ENCODE measurements at regions not wholly inside any gene's neighbourhood (a gene's known extent, or its start where the extent isn't known, plus 50 kb on each side); places are given as distances from the start of the nearest gene placed in this dataset.

DNA sequence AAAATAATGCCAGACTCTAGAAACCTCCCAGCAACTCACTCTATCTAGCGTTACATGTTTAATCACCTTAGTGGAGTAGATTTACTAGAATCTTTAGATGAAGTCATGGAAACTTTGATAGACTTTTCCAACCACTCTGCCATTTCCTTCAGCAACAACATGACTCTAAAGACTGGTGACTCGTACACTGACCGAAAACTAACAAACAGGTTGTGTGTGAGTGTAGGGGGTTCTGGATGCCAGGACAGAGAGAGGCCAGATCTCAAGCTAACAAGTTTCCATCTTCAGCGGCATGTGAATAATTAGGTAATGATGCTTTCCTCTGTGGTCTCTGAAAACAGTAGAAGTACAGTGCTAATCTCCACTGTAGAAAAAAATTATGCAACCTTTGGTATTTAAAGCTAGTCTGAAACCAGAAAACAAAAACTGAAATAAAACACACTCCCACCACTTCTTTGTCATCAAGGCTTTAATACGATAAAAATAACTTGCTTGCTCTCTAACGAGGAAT is 286.4 kb downstream of the PRDM5 start:
- TF ChIP-seq, protein P1, sequence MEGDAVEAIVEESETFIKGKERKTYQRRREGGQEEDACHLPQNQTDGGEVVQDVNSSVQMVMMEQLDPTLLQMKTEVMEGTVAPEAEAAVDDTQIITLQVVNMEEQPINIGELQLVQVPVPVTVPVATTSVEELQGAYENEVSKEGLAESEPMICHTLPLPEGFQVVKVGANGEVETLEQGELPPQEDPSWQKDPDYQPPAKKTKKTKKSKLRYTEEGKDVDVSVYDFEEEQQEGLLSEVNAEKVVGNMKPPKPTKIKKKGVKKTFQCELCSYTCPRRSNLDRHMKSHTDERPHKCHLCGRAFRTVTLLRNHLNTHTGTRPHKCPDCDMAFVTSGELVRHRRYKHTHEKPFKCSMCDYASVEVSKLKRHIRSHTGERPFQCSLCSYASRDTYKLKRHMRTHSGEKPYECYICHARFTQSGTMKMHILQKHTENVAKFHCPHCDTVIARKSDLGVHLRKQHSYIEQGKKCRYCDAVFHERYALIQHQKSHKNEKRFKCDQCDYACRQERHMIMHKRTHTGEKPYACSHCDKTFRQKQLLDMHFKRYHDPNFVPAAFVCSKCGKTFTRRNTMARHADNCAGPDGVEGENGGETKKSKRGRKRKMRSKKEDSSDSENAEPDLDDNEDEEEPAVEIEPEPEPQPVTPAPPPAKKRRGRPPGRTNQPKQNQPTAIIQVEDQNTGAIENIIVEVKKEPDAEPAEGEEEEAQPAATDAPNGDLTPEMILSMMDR (conservative IDR thresholded peaks at IDR 0.05), result no peak
- no peak for TF ChIP-seq EZH2 (IDR thresholded peaks at IDR 0.05; ENCODE audit: low read depth)
- Histone ChIP-seq H3K9me2 (ENCODE audit: insufficient read depth) (no peaks in the 10 kb centered on the region), H3K27me3 (ENCODE audit: insufficient read depth, low read depth) (no peaks in the 10 kb centered on the region), H3K36me3 (ENCODE audit: low read depth) (no peaks in the 10 kb centered on the region), H3K79me2 (ENCODE audit: low read depth) (no peaks in the 10 kb centered on the region), H3K4me2 (no peak overlapping the region), H4K20me1 (ENCODE audit: insufficient read depth) (no peaks in the 10 kb centered on the region), H3K4me3 (no peak overlapping the region), H3K9me3 (ENCODE audit: insufficient read depth, low read depth) (no peaks in the 10 kb centered on the region), H2AFZ (no peak overlapping the region), H3K27ac (no peak overlapping the region), H3K4me1 (replicated peaks; ENCODE audit: insufficient read depth) (no peaks in the 10 kb centered on the region), H3F3A (ENCODE audit: insufficient read depth, low read depth) (no peaks in the 10 kb centered on the region)
- ChIA-PET POLR2A (ENCODE audit: unreplicated experiment) (no interaction called here), CTCF (no interaction called here)
- no peak for DNase-seq
- no TSS peak for BruUV-seq (replicated peaks)
- intact Hi-C loops (cut with micrococcal nuclease; ENCODE audit: unreplicated experiment), result no loop called here

DNA sequence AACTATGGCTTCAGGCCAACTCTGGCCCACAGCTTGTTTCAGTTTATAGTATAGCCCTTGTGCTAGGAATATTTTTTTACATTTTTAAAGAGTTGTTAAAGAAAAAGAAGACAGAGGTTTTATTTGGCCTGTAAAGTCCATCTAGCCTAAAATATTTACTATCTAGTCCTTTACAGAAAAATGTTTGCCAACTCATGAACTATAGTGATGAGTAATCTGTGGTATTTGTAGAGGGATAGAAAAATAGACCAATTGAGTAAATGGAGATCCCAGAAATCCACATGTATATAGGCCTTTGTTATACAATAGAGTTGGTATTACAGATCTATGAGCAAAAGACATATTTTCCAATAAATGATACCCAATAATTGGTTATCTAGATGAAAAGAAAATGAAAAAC is 288.7 kb downstream of the PRDM5 start:
- H3K36me3 ChIP-seq (ENCODE audit: low read depth), result no peaks in the 10 kb centered on the region
- no peaks in the 10 kb centered on the region for H3K9me3 ChIP-seq (ENCODE audit: insufficient read depth, low read depth)
- no peaks in the 10 kb centered on the region for H3K79me2 ChIP-seq (ENCODE audit: low read depth)
- ChIA-PET POLR2A (ENCODE audit: unreplicated experiment) (no interaction called here), CTCF (no interaction called here)
- H4K20me1 ChIP-seq (ENCODE audit: insufficient read depth), result no peaks in the 10 kb centered on the region
- no peaks in the 10 kb centered on the region for H3K9me2 ChIP-seq (ENCODE audit: insufficient read depth)
- intact Hi-C loops (cut with micrococcal nuclease; ENCODE audit: unreplicated experiment), result no loop called here
- no peak overlapping the region for H2AFZ ChIP-seq
- H3K4me2 ChIP-seq, result no peak overlapping the region
- H3F3A ChIP-seq (ENCODE audit: insufficient read depth, low read depth), result no peaks in the 10 kb centered on the region
- no peaks in the 10 kb centered on the region for H3K27me3 ChIP-seq (ENCODE audit: insufficient read depth, low read depth)
- no peaks in the 10 kb centered on the region for H3K4me1 ChIP-seq (replicated peaks; ENCODE audit: insufficient read depth)
- H3K27ac ChIP-seq, result no peak overlapping the region
- H3K4me3 ChIP-seq, result no peak overlapping the region
- TF ChIP-seq, protein P1 (conservative IDR thresholded peaks at IDR 0.05), result no peak
- no peak for TF ChIP-seq EZH2 (IDR thresholded peaks at IDR 0.05; ENCODE audit: low read depth)
- DNase-seq, result no peak
- BruUV-seq (replicated peaks), result no TSS peak

DNA sequence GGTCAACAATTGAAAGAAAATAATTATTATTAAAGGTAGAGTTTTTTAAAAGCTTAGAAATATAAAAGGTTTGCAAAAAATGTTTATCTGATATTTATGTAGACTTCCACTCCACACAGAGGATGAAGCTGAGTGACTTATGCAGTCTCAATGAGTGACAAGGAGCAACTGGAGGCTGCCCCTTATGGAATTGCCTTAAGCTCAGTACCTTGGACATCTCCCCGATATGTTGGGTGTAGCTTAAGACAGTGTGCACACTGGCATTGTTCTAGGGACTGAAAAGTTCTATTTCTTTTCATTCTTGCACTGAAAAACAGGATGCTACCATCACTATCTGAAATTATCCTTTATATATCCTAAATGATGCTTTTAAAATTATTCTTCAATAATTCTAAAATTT is 292.1 kb downstream of the PRDM5 start:
- Histone ChIP-seq H3F3A (ENCODE audit: insufficient read depth, low read depth) (no peaks in the 10 kb centered on the region), H2AFZ (no peak overlapping the region), H3K27me3 (ENCODE audit: insufficient read depth, low read depth) (no peaks in the 10 kb centered on the region), H3K4me2 (no peak overlapping the region), H3K9me2 (ENCODE audit: insufficient read depth) (no peaks in the 10 kb centered on the region), H4K20me1 (ENCODE audit: insufficient read depth) (no peaks in the 10 kb centered on the region), H3K36me3 (ENCODE audit: low read depth) (no peaks in the 10 kb centered on the region), H3K9me3 (ENCODE audit: insufficient read depth, low read depth) (no peaks in the 10 kb centered on the region), H3K27ac (no peak overlapping the region), H3K4me1 (replicated peaks; ENCODE audit: insufficient read depth) (no peaks in the 10 kb centered on the region), H3K4me3 (no peak overlapping the region), H3K79me2 (ENCODE audit: low read depth) (no peaks in the 10 kb centered on the region)
- intact Hi-C loops (cut with micrococcal nuclease; ENCODE audit: unreplicated experiment), result no loop called here
- CTCF ChIA-PET, result no interaction called here
- TF ChIP-seq, protein P1 (conservative IDR thresholded peaks at IDR 0.05), result no peak
- TF ChIP-seq EZH2 (IDR thresholded peaks at IDR 0.05; ENCODE audit: low read depth), result no peak
- POLR2A ChIA-PET (ENCODE audit: unreplicated experiment), result interaction anchor here (0.6 kb wide), 1 partner anchor 40 kb away, joined by 3 read pairs; no protein-coding TSS in a partner anchor
- BruUV-seq (replicated peaks), result no TSS peak
- no peak for DNase-seq
